ENCODE measurements at regions not wholly inside any gene's neighbourhood (a gene's known extent, or its start where the extent isn't known, plus 50 kb on each side); places are given as distances from the start of the nearest gene placed in this dataset.

GRCh38 chr4:163815776-163816175, 321.3 kb downstream of the TMA16 start:
- Histone ChIP-seq H3K4me3 (ENCODE audit: extremely low read depth in 1 of 4, insufficient read depth in 2 of 4, low read depth in 3 of 4, low read length in 4 of 4) (no peak overlapping the region), H3K18ac (ENCODE audit: extremely low read depth, low read length) (no peak overlapping the region), H3K27me3 (replicated peaks in 1 of 4; ENCODE audit: control insufficient read depth in 3 of 4, extremely low read depth in 1 of 4, insufficient read depth in 3 of 4, low read length in 3 of 4) (no peaks in the 10 kb centered on the region), H3K23me2 (ENCODE audit: low read depth, low read length) (peaks cover 3% of the 10 kb centered on the region; the same call in 1 of the 2 replicates), H3K36me3 (ENCODE audit: control insufficient read depth in 2 of 4, insufficient read depth in 4 of 4, low read length in 3 of 4) (no peaks in the 10 kb centered on the region), H3K27ac (ENCODE audit: low read depth, low read length) (no peak overlapping the region), H2AFZ (ENCODE audit: low read length) (no peak overlapping the region), H3K4ac (replicated peaks; ENCODE audit: insufficient read length, low read depth, low read length) (no peak overlapping the region), H4K91ac (replicated peaks; ENCODE audit: insufficient read length, low read length) (no peak overlapping the region), H2BK20ac (ENCODE audit: low read length) (no peak overlapping the region), H3K9ac (replicated peaks in 1 of 4; ENCODE audit: extremely low read depth in 1 of 4, low read depth in 3 of 4, low read length in 3 of 4) (no peak overlapping the region), H2BK12ac (ENCODE audit: low read depth, low read length) (no peak overlapping the region), H3K14ac (ENCODE audit: insufficient read length) (no peak overlapping the region), H3K79me1 (ENCODE audit: low read depth, low read length) (no peaks in the 10 kb centered on the region), H3K56ac (replicated peaks; ENCODE audit: insufficient read length, low read depth, low read length) (no peak overlapping the region), H3K9me3 (ENCODE audit: insufficient read depth in 2 of 2, low read depth in 1 of 2, low read length in 1 of 2) (no peaks in the 10 kb centered on the region), H2BK5ac (ENCODE audit: low read depth, low read length) (no peak overlapping the region), H4K8ac (ENCODE audit: extremely low read depth, insufficient read depth, low read length) (no peak overlapping the region), H4K5ac (ENCODE audit: insufficient read length, low read depth, low read length) (no peak overlapping the region), H2BK15ac (ENCODE audit: low read length) (no peak overlapping the region), H3K23ac (ENCODE audit: insufficient read length) (no peak overlapping the region), H3K4me2 (ENCODE audit: insufficient read depth in 1 of 2, low read depth in 2 of 2, low read length in 2 of 2) (no peak overlapping the region), H3K4me1 (replicated peaks in 1 of 4; ENCODE audit: control insufficient read depth in 3 of 4, insufficient read depth in 4 of 4, low read length in 3 of 4) (no peaks in the 10 kb centered on the region), H3K79me2 (ENCODE audit: control insufficient read depth in 1 of 2, insufficient read depth in 2 of 2, low read length in 2 of 2) (no peaks in the 10 kb centered on the region), H2BK120ac (replicated peaks; ENCODE audit: low read depth, low read length) (no peak overlapping the region), H4K20me1 (replicated peaks in 1 of 2; ENCODE audit: control insufficient read depth in 1 of 2, insufficient read depth in 2 of 2, low read length in 2 of 2) (no peaks in the 10 kb centered on the region), H2AK5ac (ENCODE audit: low read depth, low read length) (no peak overlapping the region)
- WGBS, 2 experiments (ENCODE audit: extremely low coverage in 1 of 2, insufficient coverage in 1 of 2, insufficient read length in 1 of 2, insufficient replicate concordance in 2 of 2, low coverage in 1 of 2, low lambda C conversion rate in 2 of 2, missing lambda C conversion rate in 1 of 2), result 93% methylated on average over 2 of the region's 2 CpGs; no CpG with 5 or more reads in 1 of the 2 experiments
- no peak for DNase-seq (ENCODE audit: low read depth in 1 of 2, low spot score in 2 of 2)
- CTCF ChIA-PET (ENCODE audit: partially characterized antibody), result no interaction called here
- no peak for TF ChIP-seq SRF (IDR thresholded peaks at IDR 0.05; ENCODE audit: low read depth, low read length)
- no peak for TF ChIP-seq JUND (IDR thresholded peaks at IDR 0.05; ENCODE audit: low read length)
- no peak for TF ChIP-seq BRCA1 (IDR thresholded peaks at IDR 0.05; ENCODE audit: low read depth, low read length)
- no peak for TF ChIP-seq POU5F1 (IDR thresholded peaks at IDR 0.05; ENCODE audit: low read depth, low read length)
- TF ChIP-seq CEBPB (IDR thresholded peaks at IDR 0.05; ENCODE audit: low read depth, low read length), result no peak
- no peak for TF ChIP-seq SUZ12 (IDR thresholded peaks at IDR 0.05; ENCODE audit: low read length)
- TF ChIP-seq SIRT6 (IDR thresholded peaks at IDR 0.05; ENCODE audit: low read length), result no peak
- TF ChIP-seq SAP30 (IDR thresholded peaks at IDR 0.05; ENCODE audit: insufficient read depth, insufficient replicate concordance, low read length), result no peak
- no peak for TF ChIP-seq SP1 (IDR thresholded peaks at IDR 0.05; ENCODE audit: low read depth, low read length)
- TF ChIP-seq ATF3 (IDR thresholded peaks at IDR 0.05; ENCODE audit: insufficient read depth, low read depth, low read length), result no peak
- TF ChIP-seq MAFK (IDR thresholded peaks at IDR 0.05; ENCODE audit: low read depth, low read length), result no peak
- no peak for TF ChIP-seq FOSL1 (IDR thresholded peaks at IDR 0.05; ENCODE audit: insufficient read depth, low read depth, low read length)
- no peak for TF ChIP-seq PHF8 (conservative IDR thresholded peaks at IDR 0.05; ENCODE audit: low read depth, low read length)
- no peak for TF ChIP-seq CHD1 (IDR thresholded peaks at IDR 0.05; ENCODE audit: low read depth, low read length)
- POLR2A ChIA-PET (ENCODE audit: partially characterized antibody), result no interaction called here
- FAIRE-seq, result no peak

Measured in H1 (cell line).